Astrocyte of the cerebellum (primary cell): ENCODE measurements at regions not wholly inside any gene's neighbourhood (a gene's known extent, or its start where the extent isn't known, plus 50 kb on each side); places are given as distances from the start of the nearest gene placed in this dataset.

Source experiments
- DNase-seq: peaks from one replicate; pipeline ENCODE4 v3.0.0-alpha.2; 2011; ENCODE audit warnings: low read depth
- H3K4me3 ChIP-seq: 2 replicates; pipeline ENCODE4 v1.5.1; 2011; ENCODE audit warnings: mild to moderate bottlenecking, low read depth, low read length, moderate library complexity
- in situ Hi-C: cut with HindIII; loops from 2 replicates; pipeline ENCODE4 v1.10.0; 2017; ENCODE audit warnings: low sequenced_read_pairs
- TF ChIP-seq, protein P1 (sequence below): IDR thresholded peaks from 2 replicates; pipeline ENCODE4 v1.5.1; 2012; ENCODE audit warnings: low read length, low read depth, moderate library complexity, mild to moderate bottlenecking; ENCODE audit errors: missing control alignments

DNA sequence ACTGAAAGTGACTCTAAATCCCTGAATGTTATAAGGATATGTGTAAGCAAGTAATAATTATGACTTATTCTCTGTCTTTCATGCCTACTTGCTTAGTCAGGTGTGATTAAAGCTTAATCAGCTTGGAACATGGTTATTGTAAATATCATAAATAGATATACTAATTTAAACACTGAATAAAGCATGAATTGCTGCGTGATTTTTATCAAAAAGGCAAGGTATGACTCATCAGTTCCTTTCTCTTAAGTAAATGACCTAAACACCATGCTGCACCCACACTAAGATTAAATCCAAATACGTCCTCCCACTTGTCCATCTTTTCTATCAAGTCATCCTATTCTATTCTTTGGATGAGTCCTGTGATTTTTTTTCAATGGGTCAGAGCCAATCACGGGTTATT is 124.6 kb upstream of the MTAP start:
- H3K4me3 ChIP-seq: no peak overlapping the region
- TF ChIP-seq, protein P1, sequence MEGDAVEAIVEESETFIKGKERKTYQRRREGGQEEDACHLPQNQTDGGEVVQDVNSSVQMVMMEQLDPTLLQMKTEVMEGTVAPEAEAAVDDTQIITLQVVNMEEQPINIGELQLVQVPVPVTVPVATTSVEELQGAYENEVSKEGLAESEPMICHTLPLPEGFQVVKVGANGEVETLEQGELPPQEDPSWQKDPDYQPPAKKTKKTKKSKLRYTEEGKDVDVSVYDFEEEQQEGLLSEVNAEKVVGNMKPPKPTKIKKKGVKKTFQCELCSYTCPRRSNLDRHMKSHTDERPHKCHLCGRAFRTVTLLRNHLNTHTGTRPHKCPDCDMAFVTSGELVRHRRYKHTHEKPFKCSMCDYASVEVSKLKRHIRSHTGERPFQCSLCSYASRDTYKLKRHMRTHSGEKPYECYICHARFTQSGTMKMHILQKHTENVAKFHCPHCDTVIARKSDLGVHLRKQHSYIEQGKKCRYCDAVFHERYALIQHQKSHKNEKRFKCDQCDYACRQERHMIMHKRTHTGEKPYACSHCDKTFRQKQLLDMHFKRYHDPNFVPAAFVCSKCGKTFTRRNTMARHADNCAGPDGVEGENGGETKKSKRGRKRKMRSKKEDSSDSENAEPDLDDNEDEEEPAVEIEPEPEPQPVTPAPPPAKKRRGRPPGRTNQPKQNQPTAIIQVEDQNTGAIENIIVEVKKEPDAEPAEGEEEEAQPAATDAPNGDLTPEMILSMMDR: no peak
- in situ Hi-C loops: no loop called here
- no peak for DNase-seq

DNA sequence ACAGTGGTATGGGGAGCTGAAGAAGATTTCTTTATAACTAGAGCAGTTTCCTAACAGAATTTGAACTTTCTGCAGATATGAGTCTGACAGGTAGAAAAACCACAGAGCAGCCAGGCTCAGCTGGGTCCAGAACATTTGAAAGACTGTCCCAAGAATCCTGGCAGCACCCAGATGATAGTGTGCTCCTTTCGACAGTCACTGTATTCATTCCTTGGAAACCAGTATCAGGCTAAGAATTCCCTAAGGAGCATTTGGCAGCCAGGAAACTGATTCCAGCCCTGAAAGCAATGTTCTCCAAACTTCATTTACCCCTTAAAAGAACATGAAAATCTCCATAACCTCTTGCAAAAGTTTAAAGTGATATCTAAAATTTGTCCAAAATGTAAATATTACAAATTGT is 123.0 kb upstream of the MTAP start:
- H3K4me3 ChIP-seq: no peak overlapping the region
- in situ Hi-C loops: no loop called here
- DNase-seq: no peak

DNA sequence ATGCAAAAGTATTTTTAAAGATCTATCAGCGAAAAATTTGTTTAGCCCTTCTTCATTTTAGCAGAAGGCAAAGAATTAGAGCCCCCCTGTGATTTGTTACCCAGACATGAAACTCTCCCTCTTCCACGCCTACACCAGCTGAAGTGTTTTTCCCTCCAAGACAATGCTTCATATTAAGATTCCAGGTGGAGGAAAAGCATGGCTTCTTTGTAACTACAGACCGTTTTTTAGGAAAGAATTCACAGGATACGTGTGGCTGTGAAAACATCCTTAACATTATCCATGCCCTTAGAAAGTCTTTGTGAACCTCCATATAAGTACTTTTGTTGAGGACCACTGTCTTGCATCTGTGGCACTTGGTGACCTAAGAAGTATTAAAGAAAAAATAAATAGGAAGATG is 121.8 kb upstream of the MTAP start:
- TF ChIP-seq, protein P1: no peak
- H3K4me3 ChIP-seq: no peak overlapping the region
- in situ Hi-C loops: no loop called here
- DNase-seq: no peak

More for the DNA sequence above, 123.0 kb upstream of the MTAP start:
- TF ChIP-seq, protein P1: no peak

DNA sequence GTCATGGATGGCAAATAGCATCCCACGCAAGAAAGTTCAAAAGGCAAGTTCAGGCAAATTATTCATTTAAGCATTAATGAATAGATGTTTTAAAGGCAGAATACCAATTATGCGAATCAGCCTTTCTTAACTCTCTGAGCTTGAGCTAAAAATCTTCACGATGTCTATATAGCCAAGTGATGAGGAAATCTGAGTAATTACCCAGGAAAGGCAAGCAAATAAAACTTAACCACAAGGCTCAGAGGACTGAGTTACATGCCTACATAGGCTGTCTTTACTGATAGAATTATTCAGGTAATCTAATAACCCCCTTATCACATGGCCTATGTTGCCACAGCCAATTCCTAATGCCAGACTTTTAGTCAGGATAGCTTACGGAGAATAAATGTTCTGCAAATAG is 120.8 kb upstream of the MTAP start:
- TF ChIP-seq, protein P1: no peak
- H3K4me3 ChIP-seq: no peak overlapping the region
- in situ Hi-C loops: no loop called here
- DNase-seq: no peak

DNA sequence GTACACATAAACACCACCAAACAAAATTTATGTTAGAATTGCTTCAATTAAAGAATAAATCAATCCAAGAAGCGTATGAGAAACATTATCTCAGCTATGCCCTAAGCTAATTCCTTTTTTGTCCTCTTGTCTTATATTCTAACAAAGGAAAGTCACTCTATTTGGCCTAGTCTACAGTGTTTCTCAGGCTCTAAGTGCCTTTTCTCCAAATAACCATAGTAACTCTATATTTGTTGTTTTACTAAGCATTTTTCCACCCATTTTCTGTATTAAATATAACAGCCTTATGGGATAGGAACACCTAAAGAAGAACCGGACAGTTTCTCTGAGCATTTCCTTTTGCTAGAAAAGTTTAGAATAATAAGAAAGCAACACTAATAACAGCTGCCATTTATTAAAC is 120.1 kb upstream of the MTAP start:
- in situ Hi-C loops: no loop called here
- TF ChIP-seq, protein P1: no peak
- no peak for DNase-seq
- H3K4me3 ChIP-seq: no peak overlapping the region

DNA sequence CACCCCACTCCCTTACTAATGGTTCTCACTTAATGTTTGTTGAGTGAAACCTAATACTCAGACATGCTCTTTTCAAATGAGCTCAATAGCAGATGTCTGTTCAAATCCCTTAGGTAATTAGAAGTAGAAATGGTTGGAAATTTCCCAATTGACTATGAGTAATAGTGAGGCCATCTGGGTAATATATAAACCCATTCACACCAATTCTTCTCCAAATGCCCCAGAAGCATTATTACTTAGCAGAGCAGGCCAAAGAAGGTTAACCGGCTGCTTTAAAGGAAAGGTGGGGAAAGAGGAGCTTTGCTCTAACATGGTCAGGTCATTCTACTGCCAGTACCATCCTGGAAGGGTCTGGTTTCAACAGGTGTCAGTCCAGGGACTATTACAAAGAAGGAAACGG is 119.5 kb upstream of the MTAP start:
- TF ChIP-seq, protein P1: no peak
- in situ Hi-C loops: no loop called here
- DNase-seq: no peak
- H3K4me3 ChIP-seq: no peak overlapping the region
